ENCODE measurements at regions not wholly inside any gene's neighbourhood (a gene's known extent, or its start where the extent isn't known, plus 50 kb on each side); places are given as distances from the start of the nearest gene placed in this dataset.
"Not testable (repeated sequence)": the region's sequence is repeated elsewhere in the genome, so short reads cannot be mapped to it uniquely, and the experiment has no call there.

- H3K4me3 ChIP-seq (ENCODE audit: control insufficient read depth, low read depth, low read length); DNase-seq (ENCODE audit: low read depth): not testable (repeated sequence)
These were observed 61.2 kb upstream of the MINDY3 start for GRCh38 chr10:15921423-15921945.

- H3K4me3 ChIP-seq (ENCODE audit: control insufficient read depth, low read depth, low read length): no peak overlapping the region
- TF ChIP-seq CTCF (IDR thresholded peaks at IDR 0.05; ENCODE audit: control insufficient read depth, insufficient read depth, low read depth, low read length, missing control alignments): no peak
- no peak for DNase-seq (ENCODE audit: low read depth)
These were observed 71.1 kb upstream of the MINDY3 start for GRCh38 chr10:15931376-15931775.

GRCh38 chr10:15939543-15939942 is 79.2 kb upstream of the MINDY3 start:
- DNase-seq (ENCODE audit: low read depth); H3K4me3 ChIP-seq (ENCODE audit: control insufficient read depth, low read depth, low read length): not testable (repeated sequence)

GRCh38 chr10:15943426-15943825 is 83.1 kb upstream of the MINDY3 start:
- no peak overlapping the region for H3K4me3 ChIP-seq (ENCODE audit: control insufficient read depth, low read depth, low read length)
- TF ChIP-seq CTCF (IDR thresholded peaks at IDR 0.05; ENCODE audit: control insufficient read depth, insufficient read depth, low read depth, low read length, missing control alignments): no peak
- DNase-seq (ENCODE audit: low read depth): no peak

GRCh38 chr10:15954188-15954587 is 93.9 kb upstream of the MINDY3 start:
- TF ChIP-seq CTCF (IDR thresholded peaks at IDR 0.05; ENCODE audit: control insufficient read depth, insufficient read depth, low read depth, low read length, missing control alignments): no peak
- DNase-seq (ENCODE audit: low read depth): no peak
- H3K4me3 ChIP-seq (ENCODE audit: control insufficient read depth, low read depth, low read length): no peak overlapping the region

GRCh38 chr10:15960277-15960676 is 100.0 kb upstream of the MINDY3 start:
- no peak overlapping the region for H3K4me3 ChIP-seq (ENCODE audit: control insufficient read depth, low read depth, low read length)
- no peak for DNase-seq (ENCODE audit: low read depth)
- no peak for TF ChIP-seq CTCF (IDR thresholded peaks at IDR 0.05; ENCODE audit: control insufficient read depth, insufficient read depth, low read depth, low read length, missing control alignments)

GRCh38 chr10:15972736-15973135 is 112.4 kb upstream of the MINDY3 start:
- not testable (repeated sequence) for DNase-seq (ENCODE audit: low read depth); H3K4me3 ChIP-seq (ENCODE audit: control insufficient read depth, low read depth, low read length)

- TF ChIP-seq CTCF (IDR thresholded peaks at IDR 0.05; ENCODE audit: control insufficient read depth, insufficient read depth, low read depth, low read length, missing control alignments): no peak
- H3K4me3 ChIP-seq (ENCODE audit: control insufficient read depth, low read depth, low read length): no peak overlapping the region
- DNase-seq (ENCODE audit: low read depth): no peak
These were observed 125.4 kb upstream of the MINDY3 start for GRCh38 chr10:15985690-15986089.

All from AG09309 (cell line).